Activated T-helper 1 cell treated with anti-CD3 and anti-CD28 coated beads, Interleukin-12 subunit alpha, Interleukin-12 subunit beta, Interleukin-2, Interleukin-4 antibody, amounts not matched to agents 30 ng/mL and 10 ng/mL and 1 ng/mL, durations not matched to agents 14 hours and 24 hours and 36 hours (primary cell): ENCODE measurements at regions not wholly inside any gene's neighbourhood (a gene's known extent, or its start where the extent isn't known, plus 50 kb on each side); places are given as distances from the start of the nearest gene placed in this dataset.
"Not testable (repeated sequence)": the region's sequence is repeated elsewhere in the genome, so short reads cannot be mapped to it uniquely, and the experiment has no call there.

Experiments used
- DNase-seq: peaks from one replicate; pipeline ENCODE4 v3.0.0; 2021; ENCODE audit warnings: low spot score
- H3K27ac Mint-ChIP-seq: one replicate; pipeline ENCODE4 v1.8.0; 2021; ENCODE audit warnings: mild to moderate bottlenecking, mixed read lengths
- H3K27me3 Mint-ChIP-seq: one replicate; pipeline ENCODE4 v1.8.0; 2022; ENCODE audit warnings: mild to moderate bottlenecking, moderate library complexity, mixed read lengths; ENCODE audit not compliant: insufficient read depth
- H3K36me3 Mint-ChIP-seq: one replicate; pipeline ENCODE4 v1.8.0; 2021; ENCODE audit warnings: low read depth, mixed read lengths
- H3K4me1 Mint-ChIP-seq: one replicate; pipeline ENCODE4 v1.8.0; 2021; ENCODE audit warnings: low read depth, mixed read lengths
- H3K4me3 Mint-ChIP-seq: one replicate; pipeline ENCODE4 v1.8.0; 2021; ENCODE audit warnings: mild to moderate bottlenecking, moderate library complexity, mixed read lengths
- H3K9me3 Mint-ChIP-seq: one replicate; pipeline ENCODE4 v1.8.0; 2021; ENCODE audit warnings: mixed read lengths
- intact Hi-C: fragments of 100-400 bp; cut with micrococcal nuclease; formaldehyde crosslinking; loops from one replicate; pipeline ENCODE4 v1.15.1; 2024

DNA sequence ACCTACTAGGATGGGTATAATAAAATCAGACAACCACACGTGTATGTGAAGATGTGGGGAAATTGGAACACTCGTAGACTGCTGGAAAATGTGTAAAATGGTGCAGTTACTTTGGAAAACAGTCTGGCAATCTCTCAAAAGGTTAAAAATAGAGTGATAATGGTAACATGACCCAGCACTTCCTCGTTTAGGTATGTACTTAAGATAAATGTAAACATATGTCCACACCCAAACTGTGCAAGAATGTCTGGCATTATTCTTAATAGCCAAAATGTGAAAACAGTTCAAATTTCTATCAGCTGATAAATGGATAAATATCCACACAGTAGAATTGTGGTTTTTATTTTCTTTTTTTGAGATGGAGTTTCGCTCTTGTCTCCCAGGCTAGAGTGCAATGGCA is 272.8 kb downstream of the ZNF248 start:
- H3K9me3 Mint-ChIP-seq = peaks cover 22% of the 10 kb centered on the region
- no peaks in the 10 kb centered on the region for H3K36me3 Mint-ChIP-seq
- no peaks in the 10 kb centered on the region for H3K27me3 Mint-ChIP-seq
- no peaks in the 10 kb centered on the region for H3K4me1 Mint-ChIP-seq
- no peak for DNase-seq
- H3K27ac Mint-ChIP-seq = no peak overlapping the region
- H3K4me3 Mint-ChIP-seq = no peak overlapping the region
- intact Hi-C loops = no loop called here

DNA sequence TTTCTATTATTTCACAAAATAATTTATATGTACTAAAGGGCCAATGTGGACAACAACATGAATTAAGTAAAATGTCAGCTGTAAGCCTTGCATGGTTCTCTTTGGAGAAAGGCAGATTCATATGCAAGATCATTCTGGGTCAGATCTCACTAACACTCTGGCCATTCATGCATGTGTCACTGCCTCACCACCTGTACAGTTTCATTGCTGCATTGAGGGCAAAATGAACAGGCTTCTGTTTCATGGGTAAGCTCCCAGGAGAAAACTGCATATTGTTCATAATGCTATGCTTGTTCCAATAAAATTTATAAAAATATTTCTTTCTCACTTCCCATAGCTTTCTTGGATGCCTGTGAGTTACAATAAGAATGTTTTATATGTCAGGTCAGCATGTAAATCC is 275.2 kb downstream of the ZNF248 start:
- intact Hi-C loops = no loop called here
- Mint-ChIP-seq H3K36me3 (no peaks in the 10 kb centered on the region), H3K27ac (no peak overlapping the region)

DNA sequence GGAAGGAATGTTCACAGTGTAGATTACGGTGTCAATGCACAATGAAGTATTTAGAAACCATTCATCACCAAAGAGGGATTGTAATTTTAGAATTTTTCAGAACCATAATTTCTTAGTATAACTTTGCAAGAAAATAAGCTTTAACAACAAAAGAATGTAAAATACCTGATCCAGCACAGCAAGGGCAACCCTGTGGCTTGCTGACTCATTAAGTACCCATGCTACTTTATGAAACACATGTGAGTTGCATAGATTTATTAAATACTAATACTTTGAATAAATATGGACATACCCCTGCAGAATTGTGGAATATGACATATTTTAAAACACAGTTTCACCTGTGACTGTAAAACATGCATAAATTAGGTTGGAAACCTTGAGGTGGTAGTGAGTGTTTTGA is 281.3 kb downstream of the ZNF248 start:
- intact Hi-C loops = no loop called here
- H3K27me3 Mint-ChIP-seq = no peaks in the 10 kb centered on the region
- H3K4me1 Mint-ChIP-seq = no peaks in the 10 kb centered on the region
- no peak overlapping the region for H3K27ac Mint-ChIP-seq
- H3K9me3 Mint-ChIP-seq = peaks cover 16% of the 10 kb centered on the region
- no peak for DNase-seq
- H3K4me3 Mint-ChIP-seq = no peak overlapping the region
- no peaks in the 10 kb centered on the region for H3K36me3 Mint-ChIP-seq

More for the DNA sequence above, 275.2 kb downstream of the ZNF248 start:
- Mint-ChIP-seq H3K9me3 (peaks cover 9% of the 10 kb centered on the region), H3K4me3 (no peak overlapping the region), H3K27me3 (no peaks in the 10 kb centered on the region), H3K4me1 (no peaks in the 10 kb centered on the region)
- DNase-seq = no peak

DNA sequence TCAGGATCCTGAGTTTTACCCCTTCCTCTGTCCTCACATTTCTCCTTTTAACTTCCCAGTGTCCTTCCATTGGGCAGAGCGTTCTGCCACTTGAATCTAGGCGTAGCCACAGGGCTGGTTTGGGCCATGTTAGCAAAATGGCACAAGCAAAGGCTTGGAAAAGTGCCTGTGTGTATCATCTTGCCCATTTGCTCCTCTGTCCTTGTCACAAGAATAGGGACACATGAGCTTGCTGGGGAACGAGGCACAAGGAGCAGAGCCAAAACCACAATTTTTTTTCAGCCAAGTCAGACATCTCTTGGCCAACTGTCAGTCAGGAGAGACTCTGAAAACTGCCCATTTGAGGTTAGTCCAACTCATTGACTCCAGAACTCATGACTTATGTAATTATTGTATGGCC is 285.2 kb downstream of the ZNF248 start:
- Mint-ChIP-seq H3K9me3 (peaks cover 17% of the 10 kb centered on the region), H3K36me3 (no peaks in the 10 kb centered on the region), H3K4me3 (no peak overlapping the region), H3K4me1 (no peaks in the 10 kb centered on the region), H3K27ac (no peak overlapping the region), H3K27me3 (no peaks in the 10 kb centered on the region)
- DNase-seq = no peak
- intact Hi-C loops = no loop called here

DNA sequence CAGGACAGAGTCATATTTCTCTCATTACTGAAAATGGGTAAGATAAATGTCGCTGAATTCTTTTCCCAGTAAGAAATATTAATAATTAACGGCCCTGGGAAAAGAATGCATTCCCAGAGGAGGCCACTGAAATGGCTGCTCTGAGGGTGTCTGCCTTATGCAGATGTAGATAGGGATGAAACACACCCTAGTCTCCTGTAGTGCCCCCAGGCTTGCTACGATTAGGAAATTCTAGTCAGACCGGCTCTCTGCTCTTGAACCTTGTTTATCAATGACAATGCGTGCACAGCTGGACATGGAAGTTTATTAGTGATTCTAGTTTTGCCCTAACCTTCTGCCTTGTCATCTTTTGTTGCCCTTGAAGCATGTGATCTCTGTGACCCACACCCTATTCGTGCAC is 291.1 kb downstream of the ZNF248 start:
- peaks cover 18% of the 10 kb centered on the region for H3K9me3 Mint-ChIP-seq
- intact Hi-C loops = no loop called here
- H3K36me3 Mint-ChIP-seq = no peaks in the 10 kb centered on the region
- DNase-seq = no peak
- no peaks in the 10 kb centered on the region for H3K4me1 Mint-ChIP-seq
- H3K27ac Mint-ChIP-seq = no peak overlapping the region
- H3K27me3 Mint-ChIP-seq = no peaks in the 10 kb centered on the region
- H3K4me3 Mint-ChIP-seq = no peak overlapping the region

DNA sequence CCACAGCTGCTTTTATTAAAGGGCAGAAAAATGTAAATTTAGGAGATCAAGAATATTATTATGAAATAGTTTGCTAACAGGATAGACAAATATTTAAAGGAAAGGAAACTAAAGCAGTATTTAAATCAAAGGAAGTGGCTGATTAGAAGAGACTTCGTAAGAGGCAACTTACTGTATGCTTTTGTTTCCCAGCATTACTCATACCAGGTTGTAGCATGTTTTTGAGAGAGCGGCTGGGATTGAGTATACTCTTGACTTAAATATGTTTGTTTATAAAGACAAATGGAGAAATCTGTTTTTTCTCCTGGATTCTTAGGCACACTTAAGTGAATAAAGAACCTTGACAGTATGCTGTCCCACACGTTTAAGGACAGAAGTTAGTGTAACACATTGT is 293.7 kb downstream of the ZNF248 start:
- Mint-ChIP-seq H3K27me3 (no peaks in the 10 kb centered on the region), H3K27ac (no peak overlapping the region), H3K36me3 (no peaks in the 10 kb centered on the region), H3K4me3 (no peak overlapping the region), H3K9me3 (peaks cover 18% of the 10 kb centered on the region), H3K4me1 (no peaks in the 10 kb centered on the region)
- no peak for DNase-seq
- intact Hi-C loops = no loop called here

DNA sequence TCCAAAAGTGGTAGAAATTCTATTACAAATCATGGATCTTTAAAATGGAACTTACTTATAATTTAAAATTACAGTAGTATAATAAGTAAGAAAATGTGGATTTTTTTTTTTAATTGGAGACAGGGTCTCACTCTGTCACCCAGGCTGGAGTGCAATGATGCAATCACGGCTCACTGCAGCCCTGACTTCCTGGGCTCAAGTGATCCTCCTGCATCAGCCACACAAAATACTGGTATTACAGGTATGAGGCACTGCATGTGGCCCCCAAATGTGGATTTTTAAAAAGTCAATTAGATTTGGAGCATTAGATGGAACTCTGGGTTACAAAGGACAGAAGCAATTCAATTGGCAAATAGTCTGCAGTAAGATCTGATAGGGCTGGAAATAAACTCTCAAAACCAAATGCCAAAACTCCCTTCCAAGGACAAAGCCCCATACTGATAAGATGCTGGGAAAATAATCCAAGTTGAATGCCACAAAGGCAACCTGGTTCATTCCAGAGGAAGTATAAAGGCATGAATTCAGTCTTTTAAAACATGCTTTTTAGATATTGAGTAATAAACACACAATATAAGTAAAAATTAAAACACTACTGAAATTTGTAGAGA is 294.2 kb downstream of the ZNF248 start:
- H3K4me1 Mint-ChIP-seq = no peaks in the 10 kb centered on the region
- H3K27ac Mint-ChIP-seq = no peak overlapping the region
- H3K27me3 Mint-ChIP-seq = no peaks in the 10 kb centered on the region
- H3K9me3 Mint-ChIP-seq = peaks cover 18% of the 10 kb centered on the region
- intact Hi-C loops = no loop called here
- H3K36me3 Mint-ChIP-seq = no peaks in the 10 kb centered on the region
- DNase-seq = no peak
- H3K4me3 Mint-ChIP-seq = no peak overlapping the region

DNA sequence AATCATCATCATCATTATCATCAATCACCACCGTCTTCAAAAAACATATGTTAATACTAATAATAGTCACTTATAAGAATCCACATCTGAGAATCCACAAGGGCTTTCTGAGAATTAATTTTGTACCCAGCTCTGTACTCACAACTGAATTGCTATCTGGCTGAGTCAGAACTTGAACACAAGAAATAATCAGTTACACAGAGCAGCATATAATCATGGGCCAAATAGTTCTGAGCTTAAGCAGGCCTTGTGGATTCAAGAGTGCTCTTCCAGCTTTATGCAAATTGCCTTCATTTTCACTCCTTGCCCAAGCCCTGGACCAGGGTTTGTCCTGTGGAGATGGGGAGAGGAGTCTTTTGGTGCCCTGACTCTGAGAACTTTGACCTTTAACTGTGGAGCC is 304.5 kb downstream of the ZNF248 start:
- DNase-seq = no peak
- no peaks in the 10 kb centered on the region for H3K4me1 Mint-ChIP-seq
- no peak overlapping the region for H3K4me3 Mint-ChIP-seq
- no peaks in the 10 kb centered on the region for H3K36me3 Mint-ChIP-seq
- no peak overlapping the region for H3K27ac Mint-ChIP-seq
- intact Hi-C loops = no loop called here
- no peaks in the 10 kb centered on the region for H3K27me3 Mint-ChIP-seq
- H3K9me3 Mint-ChIP-seq = peaks cover 30% of the 10 kb centered on the region

DNA sequence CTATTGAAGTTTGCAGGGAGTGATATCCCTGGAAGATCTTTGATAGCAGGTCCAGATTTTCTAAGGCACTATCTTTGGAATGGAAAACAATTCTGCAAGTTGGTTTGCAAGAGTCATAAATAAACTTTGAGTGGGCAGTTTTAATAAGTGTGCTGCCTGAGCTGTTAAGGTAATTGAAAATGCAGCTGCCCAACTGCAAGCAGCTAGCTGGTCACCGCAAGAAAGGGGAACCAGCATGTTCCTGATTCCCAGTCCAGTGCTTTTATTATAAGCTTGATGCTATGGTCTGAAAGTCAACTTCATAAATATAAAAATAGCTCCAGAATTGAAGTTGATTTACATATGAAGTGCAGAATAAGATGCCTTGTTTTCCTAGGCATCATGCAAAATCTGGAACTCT is 308.4 kb downstream of the ZNF248 start:
- Mint-ChIP-seq H3K9me3 (peaks cover 13% of the 10 kb centered on the region), H3K27me3 (no peaks in the 10 kb centered on the region), H3K4me1 (no peaks in the 10 kb centered on the region), H3K36me3 (no peaks in the 10 kb centered on the region), H3K4me3 (no peak overlapping the region), H3K27ac (no peak overlapping the region)
- no peak for DNase-seq
- intact Hi-C loops = no loop called here

DNA sequence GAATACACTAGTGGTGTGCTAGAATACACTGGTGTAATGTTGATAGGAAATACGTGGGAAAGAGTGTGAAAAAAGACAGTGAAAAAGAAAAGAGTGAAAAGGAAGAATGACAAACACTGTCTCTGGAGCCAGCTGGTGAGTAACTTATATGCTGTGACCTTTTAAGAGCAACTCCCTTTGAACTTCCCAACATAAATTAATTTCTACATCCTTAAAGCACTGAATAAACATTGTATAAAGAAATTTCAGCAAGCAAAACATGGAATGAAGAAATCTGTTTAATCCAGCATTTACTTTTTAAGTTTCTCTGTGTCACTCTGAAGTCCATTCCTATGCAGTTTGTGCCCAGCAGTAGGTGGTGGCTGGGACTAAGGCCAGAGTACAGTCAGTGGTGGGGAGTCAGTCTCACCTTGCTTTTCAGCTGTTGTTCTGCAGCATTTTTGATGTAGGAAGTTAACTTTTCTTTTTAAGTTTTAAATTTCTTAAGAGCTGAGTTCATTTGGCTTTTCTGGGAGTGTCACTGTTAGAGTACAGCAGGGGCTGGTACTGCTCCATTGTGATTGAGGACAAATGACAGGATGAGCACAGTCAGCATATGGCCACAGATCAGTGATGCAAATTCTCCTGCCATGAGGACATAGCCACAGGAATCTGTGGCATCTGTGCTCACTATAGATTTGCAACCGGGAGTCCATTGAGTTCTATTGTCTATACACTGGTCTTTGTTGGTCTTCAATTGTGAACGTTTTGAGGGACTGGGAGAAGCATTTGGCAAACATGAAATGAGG is 321.8 kb downstream of the ZNF248 start:
- H3K4me1 Mint-ChIP-seq = no peaks in the 10 kb centered on the region
- no peak overlapping the region for H3K4me3 Mint-ChIP-seq
- no peak for DNase-seq
- H3K27me3 Mint-ChIP-seq = no peaks in the 10 kb centered on the region
- H3K9me3 Mint-ChIP-seq = peaks cover 24% of the 10 kb centered on the region
- no peaks in the 10 kb centered on the region for H3K36me3 Mint-ChIP-seq
- intact Hi-C loops = no loop called here
- no peak overlapping the region for H3K27ac Mint-ChIP-seq

DNA sequence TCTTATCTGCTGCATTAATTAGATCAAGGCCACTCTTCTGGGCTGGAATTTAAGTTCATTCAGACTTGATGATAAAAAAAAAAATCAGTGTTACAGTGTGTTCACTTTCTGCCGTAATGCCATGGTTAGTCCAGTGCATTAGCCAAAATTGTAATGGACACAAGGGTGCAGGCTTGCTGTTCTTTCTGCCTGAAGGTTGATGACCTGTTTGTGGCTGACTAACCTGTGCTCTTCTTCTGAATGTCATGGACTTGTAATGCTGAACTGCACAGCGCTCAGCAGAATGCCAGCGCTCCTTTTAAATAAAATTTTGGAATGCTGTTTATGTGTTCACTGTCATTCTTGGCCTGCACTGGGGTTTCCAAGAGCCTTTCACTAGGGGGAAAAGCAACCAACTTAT is 323.2 kb downstream of the ZNF248 start:
- intact Hi-C loops = no loop called here
- no peak overlapping the region for H3K27ac Mint-ChIP-seq
- no peaks in the 10 kb centered on the region for H3K27me3 Mint-ChIP-seq
- no peak for DNase-seq
- no peaks in the 10 kb centered on the region for H3K4me1 Mint-ChIP-seq
- H3K36me3 Mint-ChIP-seq = no peaks in the 10 kb centered on the region
- H3K4me3 Mint-ChIP-seq = no peak overlapping the region
- H3K9me3 Mint-ChIP-seq = peaks cover 25% of the 10 kb centered on the region

DNA sequence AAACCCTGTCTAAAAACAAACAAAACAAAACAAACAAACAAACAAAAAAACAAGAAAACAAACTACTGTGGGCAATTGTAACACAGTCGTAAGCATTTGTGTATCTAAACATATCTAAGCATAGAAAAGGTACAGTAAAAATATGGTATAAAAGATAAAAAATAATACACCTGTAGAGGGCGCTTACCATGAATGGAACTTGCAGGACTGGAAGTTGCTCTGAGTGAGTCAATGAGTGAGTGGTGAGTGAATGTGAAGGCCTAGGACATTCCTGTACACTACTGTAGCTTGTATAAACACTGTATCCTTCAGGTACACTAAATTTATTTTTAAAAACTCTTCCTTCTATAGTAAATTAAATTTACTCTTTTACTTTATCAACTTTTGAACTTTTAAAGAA is 332.0 kb downstream of the ZNF248 start:
- DNase-seq, H3K4me3 Mint-ChIP-seq, H3K36me3 Mint-ChIP-seq, intact Hi-C loops, H3K27me3 Mint-ChIP-seq, H3K4me1 Mint-ChIP-seq, H3K27ac Mint-ChIP-seq: not testable (repeated sequence)
- H3K9me3 Mint-ChIP-seq = peaks cover 19% of the 10 kb centered on the region

DNA sequence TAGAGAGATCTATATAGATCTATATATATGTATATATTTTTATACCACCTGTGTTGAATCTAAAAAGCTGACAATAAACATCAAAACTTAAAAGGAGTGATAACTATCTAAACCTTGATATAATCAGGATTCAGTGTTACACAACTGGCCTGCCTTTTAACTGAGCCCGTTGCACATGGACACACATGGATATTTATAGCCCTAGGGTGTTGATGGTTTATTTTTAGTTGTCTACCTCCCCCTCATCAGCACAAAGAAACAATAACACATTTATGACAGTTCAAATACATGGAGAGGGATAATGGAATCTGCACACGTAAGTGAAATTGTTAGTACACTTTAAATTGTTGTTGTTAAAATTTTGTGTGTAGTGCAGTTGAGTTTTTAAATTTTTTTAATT is 336.9 kb downstream of the ZNF248 start:
- Mint-ChIP-seq H3K36me3 (no peaks in the 10 kb centered on the region), H3K4me1 (no peaks in the 10 kb centered on the region), H3K9me3 (peaks cover 12% of the 10 kb centered on the region), H3K27me3 (no peaks in the 10 kb centered on the region), H3K27ac (no peak overlapping the region), H3K4me3 (no peak overlapping the region)
- no peak for DNase-seq
- intact Hi-C loops = no loop called here

DNA sequence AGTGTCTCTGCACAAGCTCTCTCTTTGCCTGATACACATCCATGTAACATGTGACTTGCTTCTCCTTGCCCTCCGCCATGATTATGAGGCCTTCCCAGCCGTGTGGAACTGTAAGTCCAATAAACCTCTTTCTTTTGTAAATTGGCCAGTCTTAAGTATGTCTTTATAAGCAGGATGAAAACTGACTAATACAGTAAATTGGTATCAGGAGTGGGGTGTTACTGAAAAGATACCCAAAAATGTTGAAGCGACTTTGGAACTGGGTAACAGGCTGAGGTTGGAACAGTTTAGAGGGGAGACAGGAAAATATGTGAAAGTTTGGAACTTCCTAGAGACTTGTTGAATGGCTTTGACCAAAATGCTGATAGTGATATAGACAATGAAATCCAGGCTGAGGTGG is 346.9 kb downstream of the ZNF248 start:
- DNase-seq, H3K27me3 Mint-ChIP-seq, H3K36me3 Mint-ChIP-seq, H3K4me3 Mint-ChIP-seq, H3K27ac Mint-ChIP-seq, H3K4me1 Mint-ChIP-seq, intact Hi-C loops: not testable (repeated sequence)
- peaks cover 28% of the 10 kb centered on the region for H3K9me3 Mint-ChIP-seq
